Tibial nerve (tissue), 3 donors: ENCODE measurements at regions not wholly inside any gene's neighbourhood (a gene's known extent, or its start where the extent isn't known, plus 50 kb on each side); places are given as distances from the start of the nearest gene placed in this dataset.

ENCODE experiments used
- EP300 ChIP-seq, 2 donors: sonication (generic); formaldehyde crosslinking; IDR thresholded peaks; one replicate each; pipeline ENCODE4 v1.6.1; 2017; ENCODE audit warnings: antibody characterized with exemption in 2 of 2, mild to moderate bottlenecking in 1 of 2
- POLR2A ChIP-seq, 2 donors: fragments of 450-650 bp; IDR thresholded peaks; one replicate each; pipeline ENCODE4 v1.6.1; 2017; ENCODE audit warnings: antibody characterized with exemption in 2 of 2, mild to moderate bottlenecking in 2 of 2, moderate library complexity in 2 of 2

DNA sequence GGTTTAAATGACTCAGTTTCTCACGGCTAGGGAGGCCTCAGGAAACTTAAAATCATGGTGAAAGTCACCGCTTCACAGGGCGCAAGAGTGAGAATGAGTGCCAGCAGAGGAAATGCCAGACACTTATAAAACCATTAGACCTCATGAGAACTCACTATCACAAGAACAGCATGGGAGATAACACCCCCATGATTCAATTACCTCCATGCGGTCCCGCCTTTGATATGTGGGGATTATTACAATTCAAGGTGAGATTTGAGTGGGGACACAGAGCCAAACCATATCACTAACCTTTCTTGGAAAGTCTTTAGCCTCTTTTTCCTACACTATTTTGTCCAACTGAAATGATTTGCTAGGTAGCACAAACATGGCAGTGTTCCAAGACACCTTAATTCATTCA is 533.9 kb upstream of the NUDT12 start:
- TF ChIP-seq POLR2A (IDR thresholded peaks at IDR 0.05) (no peak), EP300 (IDR thresholded peaks at IDR 0.05) (no peak)
